T-helper 2 cell treated with Interferon-gamma antibody and Interleukin-4, amounts not matched to agents 100 ng/mL and 5 ng/mL, for 36 hours (primary cell): ENCODE measurements at regions not wholly inside any gene's neighbourhood (a gene's known extent, or its start where the extent isn't known, plus 50 kb on each side); places are given as distances from the start of the nearest gene placed in this dataset.

ENCODE experiments used
- intact Hi-C: fragments of 100-400 bp; cut with micrococcal nuclease; formaldehyde crosslinking; loops from one replicate; pipeline ENCODE4 v1.15.1; 2023

GRCh38 chr2:144217853-144218633 lies 301.9 kb downstream of the ZEB2 start:
- intact Hi-C loops: no loop called here

- intact Hi-C loops: no loop called here
Observed at GRCh38 chr2:144215701-144216675, 303.9 kb downstream of the ZEB2 start.

- intact Hi-C loops: no loop called here
Observed at GRCh38 chr2:144215207-144215606, 304.7 kb downstream of the ZEB2 start.

GRCh38 chr2:144213797-144214196 lies 306.1 kb downstream of the ZEB2 start:
- intact Hi-C loops: no loop called here

- intact Hi-C loops: no loop called here
Observed at GRCh38 chr2:144211826-144212225, 308.1 kb downstream of the ZEB2 start.

- intact Hi-C loops: no loop called here
Observed at GRCh38 chr2:144211065-144211464, 308.9 kb downstream of the ZEB2 start.

- intact Hi-C loops: no loop called here
Observed at GRCh38 chr2:144210076-144210475, 309.8 kb downstream of the ZEB2 start.

GRCh38 chr2:144208924-144209323 lies 311.0 kb downstream of the ZEB2 start:
- intact Hi-C loops: no loop called here

GRCh38 chr2:144206019-144206418 lies 313.9 kb downstream of the ZEB2 start:
- intact Hi-C loops: no loop called here

- intact Hi-C loops: loop anchor here (2.0 kb wide), 1 partner anchor 17 kb away; no protein-coding TSS in a partner anchor
Observed at GRCh38 chr2:144201868-144202468, 318.0 kb downstream of the ZEB2 start.

GRCh38 chr2:144201126-144201525 lies 318.8 kb downstream of the ZEB2 start:
- intact Hi-C loops: loop anchor here (2.0 kb wide), 1 partner anchor 16 kb away; no protein-coding TSS in a partner anchor

- intact Hi-C loops: no loop called here
Observed at GRCh38 chr2:144198116-144198515, 321.8 kb downstream of the ZEB2 start.

GRCh38 chr2:144194326-144195071 lies 325.4 kb downstream of the ZEB2 start:
- intact Hi-C loops: no loop called here

- intact Hi-C loops: no loop called here
Observed at GRCh38 chr2:144190908-144191605, 328.9 kb downstream of the ZEB2 start.

- intact Hi-C loops: loop anchor here (1.0 to 10.0 kb wide), 8 partner anchors 17 to 929 kb away; a partner anchor contains a TSS
Observed at GRCh38 chr2:144183727-144184126, 336.2 kb downstream of the ZEB2 start.

GRCh38 chr2:144181001-144181400 lies 338.9 kb downstream of the ZEB2 start:
- intact Hi-C loops: loop anchor here (5.0 to 10.0 kb wide), 2 partner anchors 201 to 926 kb away; no protein-coding TSS in a partner anchor

- intact Hi-C loops: loop anchor here (5.0 to 10.0 kb wide), 2 partner anchors 202 to 925 kb away; no protein-coding TSS in a partner anchor
Observed at GRCh38 chr2:144180131-144180530, 339.8 kb downstream of the ZEB2 start.

GRCh38 chr2:144170179-144170578 lies 349.7 kb downstream of the ZEB2 start:
- intact Hi-C loops: no loop called here

GRCh38 chr2:144166743-144167142 lies 353.2 kb downstream of the ZEB2 start:
- intact Hi-C loops: loop anchor here (2.0 kb wide), 1 partner anchor 16 kb away; no protein-coding TSS in a partner anchor
